ENCODE measurements at regions not wholly inside any gene's neighbourhood (a gene's known extent, or its start where the extent isn't known, plus 50 kb on each side); places are given as distances from the start of the nearest gene placed in this dataset.
"Not testable (repeated sequence)": the region's sequence is repeated elsewhere in the genome, so short reads cannot be mapped to it uniquely, and the experiment has no call there.

- H3K9me3 Mint-ChIP-seq = no peaks in the 10 kb centered on the region
- CTCF ChIA-PET = interaction anchor here (1.0 kb wide), 1 partner anchor 53 kb away, joined by 3 read pairs; no protein-coding TSS in a partner anchor
- intact Hi-C loops (cut with micrococcal nuclease) = no loop called here
- H3K4me1 Mint-ChIP-seq (ENCODE audit: low read depth) = no peaks in the 10 kb centered on the region
- no peak for DNase-seq
- POLR2A ChIA-PET = no interaction called here
- peaks cover 12% of the 10 kb centered on the region for H3K27me3 Mint-ChIP-seq
- H3K36me3 Mint-ChIP-seq = no peaks in the 10 kb centered on the region
- H3K27ac Mint-ChIP-seq = no peak overlapping the region
- no peak overlapping the region for H3K4me3 Mint-ChIP-seq
These were observed 107.5 kb downstream of the SINHCAF start for GRCh38 chr12:31218203-31219025.

- H3K4me3 Mint-ChIP-seq = no peak overlapping the region
These were observed 106.4 kb downstream of the SINHCAF start for GRCh38 chr12:31219521-31219920.

GRCh38 chr12:31220061-31220460 lies 105.9 kb downstream of the SINHCAF start:
- DNase-seq = no peak
- Mint-ChIP-seq H3K9me3 (no peaks in the 10 kb centered on the region), H3K4me1 (ENCODE audit: low read depth) (no peaks in the 10 kb centered on the region), H3K36me3 (no peaks in the 10 kb centered on the region), H3K27me3 (peaks cover 12% of the 10 kb centered on the region), H3K27ac (no peak overlapping the region), H3K4me3 (no peak overlapping the region)
- ChIA-PET POLR2A (no interaction called here), CTCF (no interaction called here)
- intact Hi-C loops (cut with micrococcal nuclease) = no loop called here

More at GRCh38 chr12:31219521-31219920, 106.4 kb downstream of the SINHCAF start:
- no peak overlapping the region for H3K27ac Mint-ChIP-seq
- intact Hi-C loops (cut with micrococcal nuclease) = no loop called here
- ChIA-PET POLR2A (no interaction called here), CTCF (no interaction called here)
- no peaks in the 10 kb centered on the region for H3K4me1 Mint-ChIP-seq (ENCODE audit: low read depth)
- no peaks in the 10 kb centered on the region for H3K9me3 Mint-ChIP-seq
- H3K27me3 Mint-ChIP-seq = peaks cover 12% of the 10 kb centered on the region
- H3K36me3 Mint-ChIP-seq = no peaks in the 10 kb centered on the region
- DNase-seq = no peak

DNA sequence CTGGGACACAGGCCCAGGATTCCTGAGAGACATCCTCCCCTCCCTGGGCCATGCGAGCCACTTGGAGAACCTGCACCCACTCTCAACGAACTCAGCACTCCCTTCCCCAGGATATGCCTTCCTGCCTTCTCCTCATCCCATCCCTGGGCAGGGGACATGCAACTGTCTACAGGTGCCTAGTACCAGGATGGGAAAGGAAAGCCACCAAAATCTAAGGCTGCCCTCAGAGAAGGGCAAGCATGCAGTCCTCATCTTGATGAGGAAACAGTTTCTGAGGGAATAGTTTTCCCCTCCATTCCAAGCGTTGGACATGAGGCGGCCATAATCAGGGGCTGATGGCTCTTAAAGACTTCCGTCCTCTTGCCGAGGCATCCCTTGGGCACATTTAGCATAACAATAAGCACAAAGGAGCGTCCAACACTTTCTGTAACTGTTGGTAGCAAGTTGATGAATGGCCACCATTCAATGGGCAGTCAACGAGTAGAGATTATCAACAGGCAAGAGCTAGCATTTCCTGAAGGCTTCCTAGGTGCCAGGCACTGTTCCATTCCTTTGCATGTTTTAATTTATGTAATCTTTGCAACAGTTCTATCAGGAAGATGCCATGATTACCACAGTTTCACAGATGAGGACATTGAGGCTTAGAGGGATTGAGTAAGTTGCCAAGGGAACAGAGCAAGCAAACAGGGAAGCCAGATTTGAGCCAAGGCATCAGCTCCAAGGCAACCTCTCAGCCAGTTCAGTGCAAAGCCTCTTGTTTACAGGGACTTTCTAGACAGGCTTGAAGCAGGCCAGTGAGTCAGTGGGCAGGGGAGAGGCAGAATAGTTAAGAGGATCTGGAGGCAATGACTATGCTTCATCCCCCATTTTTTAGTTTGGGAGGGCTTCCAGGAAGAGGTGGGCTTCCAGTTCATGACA lies 105.1 kb downstream of the SINHCAF start:
- Mint-ChIP-seq H3K4me1 (ENCODE audit: low read depth) (no peaks in the 10 kb centered on the region), H3K4me3 (no peak overlapping the region), H3K27ac (no peak overlapping the region), H3K36me3 (no peaks in the 10 kb centered on the region), H3K27me3 (peaks cover 9% of the 10 kb centered on the region), H3K9me3 (no peaks in the 10 kb centered on the region)
- ChIA-PET CTCF (no interaction called here), POLR2A (no interaction called here)
- DNase-seq = no peak
- intact Hi-C loops (cut with micrococcal nuclease) = no loop called here

DNA sequence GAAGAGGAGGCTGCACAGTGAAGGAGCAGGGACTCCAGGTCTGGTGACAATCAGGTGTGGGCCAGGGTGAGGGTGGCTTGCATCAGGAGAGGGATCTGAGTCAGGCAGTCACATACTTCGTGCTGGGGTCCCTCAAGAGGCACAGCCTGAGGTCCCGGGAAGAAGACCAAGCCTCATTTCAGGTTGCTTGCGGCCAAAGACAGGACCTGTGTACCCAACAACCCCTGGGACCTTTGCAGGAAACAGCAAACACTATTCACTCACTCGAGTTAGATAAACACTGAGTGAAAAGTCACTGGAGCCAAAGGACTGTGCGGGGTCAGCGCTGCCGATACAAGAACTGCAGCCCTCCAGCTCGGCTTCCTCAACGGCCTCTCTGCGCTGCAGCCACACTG lies 104.4 kb downstream of the SINHCAF start:
- Mint-ChIP-seq H3K27me3 (peaks cover 7% of the 10 kb centered on the region), H3K9me3 (no peaks in the 10 kb centered on the region), H3K27ac (no peak overlapping the region), H3K36me3 (no peaks in the 10 kb centered on the region), H3K4me3 (no peak overlapping the region), H3K4me1 (ENCODE audit: low read depth) (no peaks in the 10 kb centered on the region)
- intact Hi-C loops (cut with micrococcal nuclease) = no loop called here
- CTCF ChIA-PET = no interaction called here
- POLR2A ChIA-PET = no interaction called here
- DNase-seq = no peak

- Mint-ChIP-seq H3K4me1 (ENCODE audit: low read depth) (no peaks in the 10 kb centered on the region), H3K36me3 (no peaks in the 10 kb centered on the region), H3K27ac (no peak overlapping the region), H3K4me3 (no peak overlapping the region), H3K27me3 (peaks cover 7% of the 10 kb centered on the region), H3K9me3 (no peaks in the 10 kb centered on the region)
- CTCF ChIA-PET = no interaction called here
- intact Hi-C loops (cut with micrococcal nuclease) = no loop called here
- DNase-seq = peak; percentile 8
- POLR2A ChIA-PET = no interaction called here
These were observed 103.2 kb downstream of the SINHCAF start for GRCh38 chr12:31222620-31223222.

DNA sequence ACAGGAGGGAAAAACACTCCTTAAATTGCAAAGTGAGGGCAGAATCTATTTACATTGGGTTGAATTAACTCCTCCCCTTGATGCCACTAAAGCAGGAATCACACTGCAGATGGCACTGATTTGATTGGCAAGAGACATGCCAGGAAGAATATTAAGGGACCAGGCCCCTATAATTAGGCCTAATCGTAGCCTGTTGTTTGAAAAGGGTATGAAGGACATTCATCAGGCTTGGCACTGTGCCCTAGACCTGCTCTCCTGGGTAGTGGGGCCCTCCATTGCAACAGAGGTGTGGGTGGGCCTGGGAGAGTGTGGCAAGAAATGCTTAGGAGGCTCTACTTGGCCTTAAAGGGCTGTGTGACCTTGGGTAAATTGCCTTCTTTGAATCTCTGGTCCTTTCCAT lies 102.3 kb downstream of the SINHCAF start:
- DNase-seq; H3K36me3 Mint-ChIP-seq; H3K9me3 Mint-ChIP-seq; intact Hi-C loops (cut with micrococcal nuclease); H3K4me1 Mint-ChIP-seq (ENCODE audit: low read depth); H3K27ac Mint-ChIP-seq; H3K27me3 Mint-ChIP-seq; POLR2A ChIA-PET; H3K4me3 Mint-ChIP-seq: not testable (repeated sequence)
- CTCF ChIA-PET = interaction anchor here (1.5 kb wide), 1 partner anchor 376 kb away, joined by 5 read pairs; no protein-coding TSS in a partner anchor

- Mint-ChIP-seq H3K27me3 (peaks cover 4% of the 10 kb centered on the region), H3K36me3 (no peaks in the 10 kb centered on the region), H3K27ac (no peak overlapping the region), H3K4me1 (ENCODE audit: low read depth) (no peaks in the 10 kb centered on the region), H3K4me3 (no peak overlapping the region), H3K9me3 (no peaks in the 10 kb centered on the region)
- intact Hi-C loops (cut with micrococcal nuclease) = no loop called here
- CTCF ChIA-PET = interaction anchor here (0.5 to 1.5 kb wide), 2 partner anchors 377 to 460 kb away, joined by 3 to 5 read pairs; no protein-coding TSS in a partner anchor
- POLR2A ChIA-PET = no interaction called here
- no peak for DNase-seq
These were observed 101.0 kb downstream of the SINHCAF start for GRCh38 chr12:31224768-31225448.

DNA sequence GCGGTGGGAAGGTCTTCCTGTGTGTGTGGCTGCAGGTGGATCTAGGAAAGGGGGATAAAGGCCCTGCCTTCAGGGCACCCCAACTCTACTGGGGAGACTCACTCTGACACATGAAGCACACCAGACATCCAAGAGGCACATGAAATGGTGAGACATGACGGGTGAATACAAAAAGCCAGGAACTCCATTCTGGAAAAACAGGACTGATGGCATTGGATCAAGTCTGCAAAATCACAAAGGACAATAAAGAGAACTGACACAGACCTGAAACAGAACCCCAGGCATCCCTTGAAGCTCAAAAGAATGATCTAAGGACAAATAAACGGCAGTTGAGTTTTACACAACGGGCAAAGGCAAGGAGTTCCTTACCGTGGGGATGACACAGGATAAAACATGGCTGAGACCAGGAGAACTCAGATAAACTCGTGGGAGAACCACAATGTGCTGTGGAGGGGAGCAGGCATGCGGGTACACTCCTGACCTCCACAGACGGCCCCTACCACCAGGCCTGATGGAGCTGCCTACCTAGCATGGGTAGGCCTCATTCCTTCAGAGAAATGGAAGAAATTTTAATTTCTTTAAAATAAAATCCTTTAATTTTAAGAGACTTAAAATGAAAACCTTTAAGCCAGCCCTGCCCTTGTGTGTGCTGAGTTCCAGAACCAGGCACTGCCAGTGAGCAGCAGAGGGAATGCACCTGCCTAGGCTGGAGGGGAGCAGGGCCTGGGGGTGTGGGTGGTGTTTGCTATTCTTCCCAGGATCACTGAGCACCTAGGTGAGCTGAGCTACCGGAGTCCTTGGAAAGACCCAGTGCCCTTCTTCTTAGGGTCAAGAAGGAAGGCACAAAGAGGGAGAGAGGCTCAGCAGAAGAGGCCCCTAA lies 100.1 kb downstream of the SINHCAF start:
- Mint-ChIP-seq H3K27me3 (no peaks in the 10 kb centered on the region), H3K36me3 (no peaks in the 10 kb centered on the region), H3K4me3 (no peak overlapping the region), H3K4me1 (ENCODE audit: low read depth) (no peaks in the 10 kb centered on the region), H3K9me3 (no peaks in the 10 kb centered on the region), H3K27ac (no peak overlapping the region)
- intact Hi-C loops (cut with micrococcal nuclease) = no loop called here
- ChIA-PET POLR2A (no interaction called here), CTCF (interaction anchor here (2.3 kb wide), 1 partner anchor 12 kb away, joined by 8 read pairs; no protein-coding TSS in a partner anchor)
- no peak for DNase-seq

- no peaks in the 10 kb centered on the region for H3K4me1 Mint-ChIP-seq (ENCODE audit: low read depth)
- DNase-seq = peak; percentile 7
- peaks cover 2% of the 10 kb centered on the region for H3K27me3 Mint-ChIP-seq
- ChIA-PET POLR2A (no interaction called here), CTCF (interaction anchor here (2.3 kb wide), 1 partner anchor 11 kb away, joined by 8 read pairs; no protein-coding TSS in a partner anchor)
- H3K4me3 Mint-ChIP-seq = no peak overlapping the region
- intact Hi-C loops (cut with micrococcal nuclease) = no loop called here
- no peak overlapping the region for H3K27ac Mint-ChIP-seq
- H3K9me3 Mint-ChIP-seq = peaks cover 4% of the 10 kb centered on the region
- no peaks in the 10 kb centered on the region for H3K36me3 Mint-ChIP-seq
These were observed 99.3 kb downstream of the SINHCAF start for GRCh38 chr12:31226639-31227038.

DNA sequence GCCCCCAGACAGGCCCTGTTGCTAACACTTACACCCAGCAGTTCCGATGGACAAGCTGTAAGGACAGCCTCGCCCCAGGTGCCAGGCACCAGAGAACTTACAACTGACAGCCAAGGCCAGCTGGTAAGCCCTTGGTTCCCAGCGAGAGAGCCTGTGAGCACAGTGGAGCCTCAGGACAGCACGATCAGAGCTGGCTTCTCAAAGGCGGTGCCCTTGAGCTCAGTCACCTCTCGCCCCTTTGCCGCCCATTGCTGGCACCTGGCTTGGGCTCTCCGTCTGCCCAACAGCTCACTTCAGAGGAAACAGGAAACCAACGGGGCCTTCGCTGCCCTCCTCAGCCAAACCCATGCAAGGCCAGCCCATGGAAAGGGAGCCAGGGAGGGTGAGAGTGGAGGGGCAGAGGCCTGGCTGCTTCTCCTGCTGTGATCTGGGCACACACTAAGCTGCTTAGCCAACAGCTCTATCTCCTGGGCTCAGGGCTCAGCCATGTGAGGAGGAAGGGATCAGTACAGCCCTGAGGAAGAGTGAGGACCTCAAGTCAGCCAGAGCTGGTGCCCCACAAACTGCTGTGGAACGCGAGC lies 98.5 kb downstream of the SINHCAF start:
- Mint-ChIP-seq H3K27me3 (peaks cover 3% of the 10 kb centered on the region), H3K36me3 (no peaks in the 10 kb centered on the region), H3K4me3 (no peak overlapping the region), H3K4me1 (ENCODE audit: low read depth) (no peaks in the 10 kb centered on the region), H3K27ac (no peak overlapping the region), H3K9me3 (peaks cover 5% of the 10 kb centered on the region)
- POLR2A ChIA-PET = no interaction called here
- CTCF ChIA-PET = interaction anchor here (1.0 to 2.3 kb wide), 2 partner anchors 10 to 15 kb away, joined by 3 to 8 read pairs; no protein-coding TSS in a partner anchor
- peak; percentile 7 for DNase-seq
- intact Hi-C loops (cut with micrococcal nuclease) = no loop called here
